ENCODE measurements at regions not wholly inside any gene's neighbourhood (a gene's known extent, or its start where the extent isn't known, plus 50 kb on each side); places are given as distances from the start of the nearest gene placed in this dataset.

DNA sequence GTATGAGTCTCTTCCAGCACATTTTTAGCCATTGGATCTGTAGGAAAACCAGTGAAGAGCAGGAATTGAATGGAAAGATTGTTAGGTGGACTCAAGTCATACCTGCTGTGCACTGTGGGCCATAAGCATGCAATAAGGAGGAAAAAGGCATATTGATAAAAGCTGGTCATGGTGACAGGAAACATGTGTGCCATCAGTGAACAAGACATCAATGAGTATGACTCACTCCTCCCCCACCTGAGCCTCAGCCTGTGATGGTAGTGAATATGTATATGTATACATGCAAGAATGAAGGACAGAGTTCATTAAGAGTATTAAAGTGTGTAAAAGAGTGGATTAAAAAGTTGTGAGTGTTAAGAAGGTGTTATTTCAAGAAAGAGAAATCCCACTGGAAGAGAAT lies 164.5 kb downstream of the TMEM38B start:
- Histone ChIP-seq H2AFZ (ENCODE audit: low read length) (no peak overlapping the region), H3K4me2 (ENCODE audit: insufficient read depth in 1 of 2, low read depth in 2 of 2, low read length in 2 of 2) (no peak overlapping the region), H3K36me3 (ENCODE audit: control insufficient read depth in 2 of 4, insufficient read depth in 4 of 4, low read length in 3 of 4) (no peaks in the 10 kb centered on the region), H2BK120ac (replicated peaks; ENCODE audit: low read depth, low read length) (no peak overlapping the region), H3K14ac (ENCODE audit: insufficient read length) (no peak overlapping the region), H4K20me1 (replicated peaks in 1 of 2; ENCODE audit: control insufficient read depth in 1 of 2, insufficient read depth in 2 of 2, low read length in 2 of 2) (no peaks in the 10 kb centered on the region), H2BK5ac (ENCODE audit: low read depth, low read length) (no peak overlapping the region), H3K23ac (ENCODE audit: insufficient read length) (no peak overlapping the region), H3K18ac (ENCODE audit: extremely low read depth, low read length) (no peak overlapping the region), H3K79me1 (ENCODE audit: low read depth, low read length) (no peaks in the 10 kb centered on the region), H3K4me3 (ENCODE audit: extremely low read depth in 1 of 4, insufficient read depth in 2 of 4, low read depth in 3 of 4, low read length in 4 of 4) (no peak overlapping the region), H3K27me3 (replicated peaks in 1 of 4; ENCODE audit: control insufficient read depth in 3 of 4, extremely low read depth in 1 of 4, insufficient read depth in 3 of 4, low read length in 3 of 4) (no peaks in the 10 kb centered on the region), H2BK20ac (ENCODE audit: low read length) (no peak overlapping the region), H3K27ac (ENCODE audit: low read depth, low read length) (no peak overlapping the region), H3K23me2 (ENCODE audit: low read depth, low read length) (peaks cover 1% of the 10 kb centered on the region; the same call in 1 of the 2 replicates), H3K4me1 (replicated peaks in 1 of 4; ENCODE audit: control insufficient read depth in 3 of 4, insufficient read depth in 4 of 4, low read length in 3 of 4) (no peaks in the 10 kb centered on the region), H4K8ac (ENCODE audit: extremely low read depth, insufficient read depth, low read length) (no peak overlapping the region), H4K91ac (replicated peaks; ENCODE audit: insufficient read length, low read length) (no peak overlapping the region), H3K9ac (replicated peaks in 1 of 4; ENCODE audit: extremely low read depth in 1 of 4, low read depth in 3 of 4, low read length in 3 of 4) (no peak overlapping the region), H3K79me2 (ENCODE audit: control insufficient read depth in 1 of 2, insufficient read depth in 2 of 2, low read length in 2 of 2) (no peaks in the 10 kb centered on the region), H4K5ac (ENCODE audit: insufficient read length, low read depth, low read length) (no peak overlapping the region), H2BK15ac (ENCODE audit: low read length) (no peak overlapping the region), H2BK12ac (ENCODE audit: low read depth, low read length) (no peak overlapping the region), H3K9me3 (ENCODE audit: insufficient read depth in 2 of 2, low read depth in 1 of 2, low read length in 1 of 2) (no peaks in the 10 kb centered on the region), H3K56ac (replicated peaks; ENCODE audit: insufficient read length, low read depth, low read length) (no peak overlapping the region), H3K4ac (replicated peaks; ENCODE audit: insufficient read length, low read depth, low read length) (no peak overlapping the region), H2AK5ac (ENCODE audit: low read depth, low read length) (no peak overlapping the region)
- FAIRE-seq: no peak
- ChIA-PET POLR2A (ENCODE audit: partially characterized antibody) (no interaction called here), CTCF (ENCODE audit: partially characterized antibody) (interaction anchor here (1.2 to 2.7 kb wide), 3 partner anchors 17 to 27 kb away, joined by 3 to 17 read pairs (median 16); no protein-coding TSS in a partner anchor)
- TF ChIP-seq, protein P1, sequence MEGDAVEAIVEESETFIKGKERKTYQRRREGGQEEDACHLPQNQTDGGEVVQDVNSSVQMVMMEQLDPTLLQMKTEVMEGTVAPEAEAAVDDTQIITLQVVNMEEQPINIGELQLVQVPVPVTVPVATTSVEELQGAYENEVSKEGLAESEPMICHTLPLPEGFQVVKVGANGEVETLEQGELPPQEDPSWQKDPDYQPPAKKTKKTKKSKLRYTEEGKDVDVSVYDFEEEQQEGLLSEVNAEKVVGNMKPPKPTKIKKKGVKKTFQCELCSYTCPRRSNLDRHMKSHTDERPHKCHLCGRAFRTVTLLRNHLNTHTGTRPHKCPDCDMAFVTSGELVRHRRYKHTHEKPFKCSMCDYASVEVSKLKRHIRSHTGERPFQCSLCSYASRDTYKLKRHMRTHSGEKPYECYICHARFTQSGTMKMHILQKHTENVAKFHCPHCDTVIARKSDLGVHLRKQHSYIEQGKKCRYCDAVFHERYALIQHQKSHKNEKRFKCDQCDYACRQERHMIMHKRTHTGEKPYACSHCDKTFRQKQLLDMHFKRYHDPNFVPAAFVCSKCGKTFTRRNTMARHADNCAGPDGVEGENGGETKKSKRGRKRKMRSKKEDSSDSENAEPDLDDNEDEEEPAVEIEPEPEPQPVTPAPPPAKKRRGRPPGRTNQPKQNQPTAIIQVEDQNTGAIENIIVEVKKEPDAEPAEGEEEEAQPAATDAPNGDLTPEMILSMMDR (IDR thresholded peaks at IDR 0.05; ENCODE audit: control extremely low read depth in 1 of 3, insufficient read depth in 1 of 3, low read depth in 1 of 3, low read length in 3 of 3): no peak
- TF ChIP-seq HDAC2 (IDR thresholded peaks at IDR 0.05; ENCODE audit: borderline replicate concordance in 1 of 2, low read depth in 2 of 2, low read length in 2 of 2) (no peak), TAF1 (IDR thresholded peaks at IDR 0.05; ENCODE audit: low read depth, low read length) (no peak), TEAD4 (IDR thresholded peaks at IDR 0.05; ENCODE audit: low read depth, low read length) (no peak), CHD1 (IDR thresholded peaks at IDR 0.05; ENCODE audit: low read depth, low read length) (no peak), GABPA (IDR thresholded peaks at IDR 0.05; ENCODE audit: borderline replicate concordance, insufficient read depth, low read length) (no peak), CBX5 (IDR thresholded peaks at IDR 0.05; ENCODE audit: low read depth, low read length) (no peak), POU5F1 (IDR thresholded peaks at IDR 0.05; ENCODE audit: low read depth, low read length) (no peak), CBX8 (IDR thresholded peaks at IDR 0.05; ENCODE audit: borderline replicate concordance, low read depth, low read length) (no peak), SIN3A (conservative IDR thresholded peaks at IDR 0.05 in 1 of 2, IDR thresholded peaks at IDR 0.05 in 1 of 2; ENCODE audit: low read depth in 1 of 2, low read length in 2 of 2) (no peak)
- TF ChIP-seq, protein P2, sequence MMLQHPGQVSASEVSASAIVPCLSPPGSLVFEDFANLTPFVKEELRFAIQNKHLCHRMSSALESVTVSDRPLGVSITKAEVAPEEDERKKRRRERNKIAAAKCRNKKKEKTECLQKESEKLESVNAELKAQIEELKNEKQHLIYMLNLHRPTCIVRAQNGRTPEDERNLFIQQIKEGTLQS (IDR thresholded peaks at IDR 0.05; ENCODE audit: insufficient read depth, low read depth, low read length): no peak
- no peak for DNase-seq (ENCODE audit: low read depth in 1 of 2, low spot score in 2 of 2)

All from H1 (cell line).